GM12878 (cell line): ENCODE measurements at regions not wholly inside any gene's neighbourhood (a gene's known extent, or its start where the extent isn't known, plus 50 kb on each side); places are given as distances from the start of the nearest gene placed in this dataset.

ENCODE experiments used
- BACH1 ChIP-seq: fragments of 450-650 bp; IDR thresholded peaks from 2 replicates; pipeline ENCODE4 v1.6.1; 2017; ENCODE audit warnings: mild to moderate bottlenecking, borderline replicate concordance
- CREB1 ChIP-seq: IDR thresholded peaks from 2 replicates; pipeline ENCODE4 v1.6.1; 2012; ENCODE audit warnings: low read depth, mild to moderate bottlenecking, inconsistent platforms
- FOS ChIP-seq: IDR thresholded peaks from 3 replicates; pipeline ENCODE4 v1.6.1; 2011; ENCODE audit warnings: borderline replicate concordance; ENCODE audit not compliant: insufficient read length; ENCODE audit errors: extremely low read depth
- MXI1 ChIP-seq: fragments of 150-350 bp; IDR thresholded peaks from 2 replicates; pipeline ENCODE4 v1.6.1; 2011; ENCODE audit warnings: low read depth, mild to moderate bottlenecking, inconsistent platforms, low read length, improper control_type of control experiment
- NBN ChIP-seq: fragments of 450-650 bp; IDR thresholded peaks from 2 replicates; pipeline ENCODE4 v1.6.1; 2016
- PML ChIP-seq: IDR thresholded peaks from 2 replicates; pipeline ENCODE4 v1.6.1; 2012; ENCODE audit warnings: low read length, inconsistent platforms
- POLR2A ChIP-seq: IDR thresholded peaks from 2 replicates; pipeline ENCODE4 v1.6.1; 2011; ENCODE audit warnings: low read depth, mild to moderate bottlenecking, low read length
- RFX5 ChIP-seq: IDR thresholded peaks from 2 replicates; pipeline ENCODE4 v1.6.1; 2011; ENCODE audit warnings: low read depth, low read length, improper control_type of control experiment
- SREBF2 ChIP-seq: IDR thresholded peaks from 2 replicates; pipeline ENCODE4 v1.6.1; 2012; ENCODE audit warnings: mild to moderate bottlenecking, low read length
- TF ChIP-seq, protein P1 (sequence below): IDR thresholded peaks from 2 replicates; pipeline ENCODE4 v1.6.1; 2012; ENCODE audit warnings: low read depth, low read length, improper control_type of control experiment
- TF ChIP-seq, protein P2 (sequence below): IDR thresholded peaks from 2 replicates; pipeline ENCODE4 v1.6.1; 2012; ENCODE audit warnings: low read depth, low read length, improper control_type of control experiment
- TF ChIP-seq, protein P3 (sequence below), 3 experiments: IDR thresholded peaks in 2 of 3; conservative IDR thresholded peaks in 1 of 3; 2 replicates each; pipeline ENCODE4 v1.5.1; 2011; ENCODE audit warnings: low read depth in 3 of 3, low read length in 3 of 3, mild to moderate bottlenecking in 3 of 3, control low read depth in 2 of 3, moderate library complexity in 2 of 3, inconsistent platforms in 1 of 3, mixed read lengths in 1 of 3; ENCODE audit not compliant: control insufficient read depth in 2 of 3, insufficient read depth in 1 of 3; ENCODE audit errors: extremely low read depth in 1 of 3
- TF ChIP-seq, protein P4 (sequence below): fragments of 450-650 bp; IDR thresholded peaks from 2 replicates; pipeline ENCODE4 v1.6.1; 2016; ENCODE audit warnings: mild to moderate bottlenecking, moderate library complexity, borderline replicate concordance
- TF ChIP-seq, protein P5 (sequence below): fragments of 450-650 bp; IDR thresholded peaks from 2 replicates; pipeline ENCODE4 v1.6.1; 2017; ENCODE audit warnings: mild to moderate bottlenecking, moderate library complexity

DNA sequence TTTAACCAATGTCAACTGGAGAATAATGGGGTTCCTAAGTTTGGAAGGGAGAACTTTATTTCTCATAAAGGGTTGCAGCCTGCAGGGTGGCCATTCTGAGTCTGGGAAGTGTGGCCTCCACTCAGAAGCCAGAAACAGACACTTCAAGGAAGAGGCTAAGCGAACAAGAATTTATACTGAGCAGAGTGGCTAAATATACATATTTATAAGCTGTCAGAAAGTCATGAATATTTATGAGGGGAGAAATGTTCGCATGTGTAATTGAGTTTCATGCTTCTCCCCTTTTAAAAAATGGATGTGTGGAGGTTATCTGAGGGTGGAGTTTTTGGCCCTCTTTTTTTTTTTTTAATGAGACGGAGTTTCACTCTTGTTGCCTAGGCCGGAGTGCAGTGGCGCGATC is 78.1 kb upstream of the PLAC8 start:
- TF ChIP-seq, protein P1, sequence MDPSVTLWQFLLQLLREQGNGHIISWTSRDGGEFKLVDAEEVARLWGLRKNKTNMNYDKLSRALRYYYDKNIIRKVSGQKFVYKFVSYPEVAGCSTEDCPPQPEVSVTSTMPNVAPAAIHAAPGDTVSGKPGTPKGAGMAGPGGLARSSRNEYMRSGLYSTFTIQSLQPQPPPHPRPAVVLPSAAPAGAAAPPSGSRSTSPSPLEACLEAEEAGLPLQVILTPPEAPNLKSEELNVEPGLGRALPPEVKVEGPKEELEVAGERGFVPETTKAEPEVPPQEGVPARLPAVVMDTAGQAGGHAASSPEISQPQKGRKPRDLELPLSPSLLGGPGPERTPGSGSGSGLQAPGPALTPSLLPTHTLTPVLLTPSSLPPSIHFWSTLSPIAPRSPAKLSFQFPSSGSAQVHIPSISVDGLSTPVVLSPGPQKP: no peak
- TF ChIP-seq RFX5 (no peak), BACH1 (no peak), POLR2A (no peak), FOS (no peak), NBN (no peak), CREB1 (no peak), SREBF2 (no peak), MXI1 (no peak), PML (no peak)
- TF ChIP-seq, protein P2, sequence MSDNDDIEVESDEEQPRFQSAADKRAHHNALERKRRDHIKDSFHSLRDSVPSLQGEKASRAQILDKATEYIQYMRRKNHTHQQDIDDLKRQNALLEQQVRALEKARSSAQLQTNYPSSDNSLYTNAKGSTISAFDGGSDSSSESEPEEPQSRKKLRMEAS: no peak
- TF ChIP-seq, protein P3, sequence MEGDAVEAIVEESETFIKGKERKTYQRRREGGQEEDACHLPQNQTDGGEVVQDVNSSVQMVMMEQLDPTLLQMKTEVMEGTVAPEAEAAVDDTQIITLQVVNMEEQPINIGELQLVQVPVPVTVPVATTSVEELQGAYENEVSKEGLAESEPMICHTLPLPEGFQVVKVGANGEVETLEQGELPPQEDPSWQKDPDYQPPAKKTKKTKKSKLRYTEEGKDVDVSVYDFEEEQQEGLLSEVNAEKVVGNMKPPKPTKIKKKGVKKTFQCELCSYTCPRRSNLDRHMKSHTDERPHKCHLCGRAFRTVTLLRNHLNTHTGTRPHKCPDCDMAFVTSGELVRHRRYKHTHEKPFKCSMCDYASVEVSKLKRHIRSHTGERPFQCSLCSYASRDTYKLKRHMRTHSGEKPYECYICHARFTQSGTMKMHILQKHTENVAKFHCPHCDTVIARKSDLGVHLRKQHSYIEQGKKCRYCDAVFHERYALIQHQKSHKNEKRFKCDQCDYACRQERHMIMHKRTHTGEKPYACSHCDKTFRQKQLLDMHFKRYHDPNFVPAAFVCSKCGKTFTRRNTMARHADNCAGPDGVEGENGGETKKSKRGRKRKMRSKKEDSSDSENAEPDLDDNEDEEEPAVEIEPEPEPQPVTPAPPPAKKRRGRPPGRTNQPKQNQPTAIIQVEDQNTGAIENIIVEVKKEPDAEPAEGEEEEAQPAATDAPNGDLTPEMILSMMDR (IDR thresholded peaks at IDR 0.05 in 2 of 3, conservative IDR thresholded peaks at IDR 0.05 in 1 of 3; ENCODE audit: control insufficient read depth in 2 of 3, extremely low read depth in 1 of 3, insufficient read depth in 1 of 3, low read depth in 3 of 3, low read length in 3 of 3): no peak
- TF ChIP-seq, protein P4, sequence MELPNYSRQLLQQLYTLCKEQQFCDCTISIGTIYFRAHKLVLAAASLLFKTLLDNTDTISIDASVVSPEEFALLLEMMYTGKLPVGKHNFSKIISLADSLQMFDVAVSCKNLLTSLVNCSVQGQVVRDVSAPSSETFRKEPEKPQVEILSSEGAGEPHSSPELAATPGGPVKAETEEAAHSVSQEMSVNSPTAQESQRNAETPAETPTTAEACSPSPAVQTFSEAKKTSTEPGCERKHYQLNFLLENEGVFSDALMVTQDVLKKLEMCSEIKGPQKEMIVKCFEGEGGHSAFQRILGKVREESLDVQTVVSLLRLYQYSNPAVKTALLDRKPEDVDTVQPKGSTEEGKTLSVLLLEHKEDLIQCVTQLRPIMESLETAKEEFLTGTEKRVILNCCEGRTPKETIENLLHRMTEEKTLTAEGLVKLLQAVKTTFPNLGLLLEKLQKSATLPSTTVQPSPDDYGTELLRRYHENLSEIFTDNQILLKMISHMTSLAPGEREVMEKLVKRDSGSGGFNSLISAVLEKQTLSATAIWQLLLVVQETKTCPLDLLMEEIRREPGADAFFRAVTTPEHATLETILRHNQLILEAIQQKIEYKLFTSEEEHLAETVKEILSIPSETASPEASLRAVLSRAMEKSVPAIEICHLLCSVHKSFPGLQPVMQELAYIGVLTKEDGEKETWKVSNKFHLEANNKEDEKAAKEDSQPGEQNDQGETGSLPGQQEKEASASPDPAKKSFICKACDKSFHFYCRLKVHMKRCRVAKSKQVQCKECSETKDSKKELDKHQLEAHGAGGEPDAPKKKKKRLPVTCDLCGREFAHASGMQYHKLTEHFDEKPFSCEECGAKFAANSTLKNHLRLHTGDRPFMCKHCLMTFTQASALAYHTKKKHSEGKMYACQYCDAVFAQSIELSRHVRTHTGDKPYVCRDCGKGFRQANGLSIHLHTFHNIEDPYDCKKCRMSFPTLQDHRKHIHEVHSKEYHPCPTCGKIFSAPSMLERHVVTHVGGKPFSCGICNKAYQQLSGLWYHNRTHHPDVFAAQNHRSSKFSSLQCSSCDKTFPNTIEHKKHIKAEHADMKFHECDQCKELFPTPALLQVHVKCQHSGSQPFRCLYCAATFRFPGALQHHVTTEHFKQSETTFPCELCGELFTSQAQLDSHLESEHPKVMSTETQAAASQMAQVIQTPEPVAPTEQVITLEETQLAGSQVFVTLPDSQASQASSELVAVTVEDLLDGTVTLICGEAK: no peak
- TF ChIP-seq, protein P5, sequence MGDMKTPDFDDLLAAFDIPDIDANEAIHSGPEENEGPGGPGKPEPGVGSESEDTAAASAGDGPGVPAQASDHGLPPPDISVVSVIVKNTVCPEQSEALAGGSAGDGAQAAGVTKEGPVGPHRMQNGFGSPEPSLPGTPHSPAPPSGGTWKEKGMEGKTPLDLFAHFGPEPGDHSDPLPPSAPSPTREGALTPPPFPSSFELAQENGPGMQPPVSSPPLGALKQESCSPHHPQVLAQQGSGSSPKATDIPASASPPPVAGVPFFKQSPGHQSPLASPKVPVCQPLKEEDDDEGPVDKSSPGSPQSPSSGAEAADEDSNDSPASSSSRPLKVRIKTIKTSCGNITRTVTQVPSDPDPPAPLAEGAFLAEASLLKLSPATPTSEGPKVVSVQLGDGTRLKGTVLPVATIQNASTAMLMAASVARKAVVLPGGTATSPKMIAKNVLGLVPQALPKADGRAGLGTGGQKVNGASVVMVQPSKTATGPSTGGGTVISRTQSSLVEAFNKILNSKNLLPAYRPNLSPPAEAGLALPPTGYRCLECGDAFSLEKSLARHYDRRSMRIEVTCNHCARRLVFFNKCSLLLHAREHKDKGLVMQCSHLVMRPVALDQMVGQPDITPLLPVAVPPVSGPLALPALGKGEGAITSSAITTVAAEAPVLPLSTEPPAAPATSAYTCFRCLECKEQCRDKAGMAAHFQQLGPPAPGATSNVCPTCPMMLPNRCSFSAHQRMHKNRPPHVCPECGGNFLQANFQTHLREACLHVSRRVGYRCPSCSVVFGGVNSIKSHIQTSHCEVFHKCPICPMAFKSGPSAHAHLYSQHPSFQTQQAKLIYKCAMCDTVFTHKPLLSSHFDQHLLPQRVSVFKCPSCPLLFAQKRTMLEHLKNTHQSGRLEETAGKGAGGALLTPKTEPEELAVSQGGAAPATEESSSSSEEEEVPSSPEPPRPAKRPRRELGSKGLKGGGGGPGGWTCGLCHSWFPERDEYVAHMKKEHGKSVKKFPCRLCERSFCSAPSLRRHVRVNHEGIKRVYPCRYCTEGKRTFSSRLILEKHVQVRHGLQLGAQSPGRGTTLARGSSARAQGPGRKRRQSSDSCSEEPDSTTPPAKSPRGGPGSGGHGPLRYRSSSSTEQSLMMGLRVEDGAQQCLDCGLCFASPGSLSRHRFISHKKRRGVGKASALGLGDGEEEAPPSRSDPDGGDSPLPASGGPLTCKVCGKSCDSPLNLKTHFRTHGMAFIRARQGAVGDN: no peak
